H1 (cell line): ENCODE measurements at regions not wholly inside any gene's neighbourhood (a gene's known extent, or its start where the extent isn't known, plus 50 kb on each side); places are given as distances from the start of the nearest gene placed in this dataset.

Experiments
- CBX8 ChIP-seq: fragments of 300-800, 300-1000 bp; sonication (generic); IDR thresholded peaks from 2 replicates; pipeline ENCODE4 v1.7.1; 2016; ENCODE audit warnings: low read depth, low read length, borderline replicate concordance
- CEBPB ChIP-seq: IDR thresholded peaks from 2 replicates; pipeline ENCODE4 v1.6.1; 2012; ENCODE audit warnings: low read depth, low read length
- EP300 ChIP-seq, 2 experiments: IDR thresholded peaks; 1 replicate in 1 of 2; 2 replicates in 1 of 2; pipeline ENCODE4 v1.6.1; 2011 to 2012; ENCODE audit warnings: low read depth in 2 of 2, low read length in 2 of 2, mild to moderate bottlenecking in 2 of 2, borderline replicate concordance in 1 of 2, inconsistent platforms in 1 of 2, moderate library complexity in 1 of 2
- EZH2 ChIP-seq: fragments of 200-600 bp; sonication (generic); IDR thresholded peaks from 2 replicates; pipeline ENCODE4 v1.7.1; 2012; ENCODE audit warnings: low read depth, mild to moderate bottlenecking, moderate library complexity, low read length, inconsistent platforms; ENCODE audit not compliant: severe bottlenecking
- PHF8 ChIP-seq: fragments of 200-600 bp; sonication (generic); conservative IDR thresholded peaks from 2 replicates; pipeline ENCODE4 v1.7.1; 2012; ENCODE audit warnings: low read depth, mild to moderate bottlenecking, inconsistent platforms, low read length, moderate library complexity
- POLR2A ChIP-seq, 2 experiments: IDR thresholded peaks; 1 replicate in 1 of 2; 2 replicates in 1 of 2; pipeline ENCODE4 v1.6.1; 2011; ENCODE audit warnings: low read depth in 2 of 2, low read length in 2 of 2, mild to moderate bottlenecking in 2 of 2; ENCODE audit errors: control extremely low read depth in 1 of 2
- TF ChIP-seq, protein P1 (sequence below): fragments of 300-600 bp; sonication (generic); IDR thresholded peaks from 2 replicates; pipeline ENCODE4 v1.7.1; 2012; ENCODE audit warnings: low read length, moderate library complexity, mild to moderate bottlenecking, inconsistent platforms; ENCODE audit not compliant: insufficient replicate concordance
- TF ChIP-seq, protein P2 (sequence below), 3 experiments: IDR thresholded peaks; 1 replicate in 2 of 3; 2 replicates in 1 of 3; pipeline versions ENCODE4 v1.5.1 to v1.6.1; 2011; ENCODE audit warnings: low read length in 3 of 3, mild to moderate bottlenecking in 3 of 3, inconsistent platforms in 2 of 3, low read depth in 1 of 3, moderate library complexity in 1 of 3; ENCODE audit not compliant: insufficient read depth in 1 of 3; ENCODE audit errors: control extremely low read depth in 1 of 3

GRCh38 chr3:106093616-106094015 is 224.8 kb upstream of the CBLB start (continued):
- TF ChIP-seq, protein P1, sequence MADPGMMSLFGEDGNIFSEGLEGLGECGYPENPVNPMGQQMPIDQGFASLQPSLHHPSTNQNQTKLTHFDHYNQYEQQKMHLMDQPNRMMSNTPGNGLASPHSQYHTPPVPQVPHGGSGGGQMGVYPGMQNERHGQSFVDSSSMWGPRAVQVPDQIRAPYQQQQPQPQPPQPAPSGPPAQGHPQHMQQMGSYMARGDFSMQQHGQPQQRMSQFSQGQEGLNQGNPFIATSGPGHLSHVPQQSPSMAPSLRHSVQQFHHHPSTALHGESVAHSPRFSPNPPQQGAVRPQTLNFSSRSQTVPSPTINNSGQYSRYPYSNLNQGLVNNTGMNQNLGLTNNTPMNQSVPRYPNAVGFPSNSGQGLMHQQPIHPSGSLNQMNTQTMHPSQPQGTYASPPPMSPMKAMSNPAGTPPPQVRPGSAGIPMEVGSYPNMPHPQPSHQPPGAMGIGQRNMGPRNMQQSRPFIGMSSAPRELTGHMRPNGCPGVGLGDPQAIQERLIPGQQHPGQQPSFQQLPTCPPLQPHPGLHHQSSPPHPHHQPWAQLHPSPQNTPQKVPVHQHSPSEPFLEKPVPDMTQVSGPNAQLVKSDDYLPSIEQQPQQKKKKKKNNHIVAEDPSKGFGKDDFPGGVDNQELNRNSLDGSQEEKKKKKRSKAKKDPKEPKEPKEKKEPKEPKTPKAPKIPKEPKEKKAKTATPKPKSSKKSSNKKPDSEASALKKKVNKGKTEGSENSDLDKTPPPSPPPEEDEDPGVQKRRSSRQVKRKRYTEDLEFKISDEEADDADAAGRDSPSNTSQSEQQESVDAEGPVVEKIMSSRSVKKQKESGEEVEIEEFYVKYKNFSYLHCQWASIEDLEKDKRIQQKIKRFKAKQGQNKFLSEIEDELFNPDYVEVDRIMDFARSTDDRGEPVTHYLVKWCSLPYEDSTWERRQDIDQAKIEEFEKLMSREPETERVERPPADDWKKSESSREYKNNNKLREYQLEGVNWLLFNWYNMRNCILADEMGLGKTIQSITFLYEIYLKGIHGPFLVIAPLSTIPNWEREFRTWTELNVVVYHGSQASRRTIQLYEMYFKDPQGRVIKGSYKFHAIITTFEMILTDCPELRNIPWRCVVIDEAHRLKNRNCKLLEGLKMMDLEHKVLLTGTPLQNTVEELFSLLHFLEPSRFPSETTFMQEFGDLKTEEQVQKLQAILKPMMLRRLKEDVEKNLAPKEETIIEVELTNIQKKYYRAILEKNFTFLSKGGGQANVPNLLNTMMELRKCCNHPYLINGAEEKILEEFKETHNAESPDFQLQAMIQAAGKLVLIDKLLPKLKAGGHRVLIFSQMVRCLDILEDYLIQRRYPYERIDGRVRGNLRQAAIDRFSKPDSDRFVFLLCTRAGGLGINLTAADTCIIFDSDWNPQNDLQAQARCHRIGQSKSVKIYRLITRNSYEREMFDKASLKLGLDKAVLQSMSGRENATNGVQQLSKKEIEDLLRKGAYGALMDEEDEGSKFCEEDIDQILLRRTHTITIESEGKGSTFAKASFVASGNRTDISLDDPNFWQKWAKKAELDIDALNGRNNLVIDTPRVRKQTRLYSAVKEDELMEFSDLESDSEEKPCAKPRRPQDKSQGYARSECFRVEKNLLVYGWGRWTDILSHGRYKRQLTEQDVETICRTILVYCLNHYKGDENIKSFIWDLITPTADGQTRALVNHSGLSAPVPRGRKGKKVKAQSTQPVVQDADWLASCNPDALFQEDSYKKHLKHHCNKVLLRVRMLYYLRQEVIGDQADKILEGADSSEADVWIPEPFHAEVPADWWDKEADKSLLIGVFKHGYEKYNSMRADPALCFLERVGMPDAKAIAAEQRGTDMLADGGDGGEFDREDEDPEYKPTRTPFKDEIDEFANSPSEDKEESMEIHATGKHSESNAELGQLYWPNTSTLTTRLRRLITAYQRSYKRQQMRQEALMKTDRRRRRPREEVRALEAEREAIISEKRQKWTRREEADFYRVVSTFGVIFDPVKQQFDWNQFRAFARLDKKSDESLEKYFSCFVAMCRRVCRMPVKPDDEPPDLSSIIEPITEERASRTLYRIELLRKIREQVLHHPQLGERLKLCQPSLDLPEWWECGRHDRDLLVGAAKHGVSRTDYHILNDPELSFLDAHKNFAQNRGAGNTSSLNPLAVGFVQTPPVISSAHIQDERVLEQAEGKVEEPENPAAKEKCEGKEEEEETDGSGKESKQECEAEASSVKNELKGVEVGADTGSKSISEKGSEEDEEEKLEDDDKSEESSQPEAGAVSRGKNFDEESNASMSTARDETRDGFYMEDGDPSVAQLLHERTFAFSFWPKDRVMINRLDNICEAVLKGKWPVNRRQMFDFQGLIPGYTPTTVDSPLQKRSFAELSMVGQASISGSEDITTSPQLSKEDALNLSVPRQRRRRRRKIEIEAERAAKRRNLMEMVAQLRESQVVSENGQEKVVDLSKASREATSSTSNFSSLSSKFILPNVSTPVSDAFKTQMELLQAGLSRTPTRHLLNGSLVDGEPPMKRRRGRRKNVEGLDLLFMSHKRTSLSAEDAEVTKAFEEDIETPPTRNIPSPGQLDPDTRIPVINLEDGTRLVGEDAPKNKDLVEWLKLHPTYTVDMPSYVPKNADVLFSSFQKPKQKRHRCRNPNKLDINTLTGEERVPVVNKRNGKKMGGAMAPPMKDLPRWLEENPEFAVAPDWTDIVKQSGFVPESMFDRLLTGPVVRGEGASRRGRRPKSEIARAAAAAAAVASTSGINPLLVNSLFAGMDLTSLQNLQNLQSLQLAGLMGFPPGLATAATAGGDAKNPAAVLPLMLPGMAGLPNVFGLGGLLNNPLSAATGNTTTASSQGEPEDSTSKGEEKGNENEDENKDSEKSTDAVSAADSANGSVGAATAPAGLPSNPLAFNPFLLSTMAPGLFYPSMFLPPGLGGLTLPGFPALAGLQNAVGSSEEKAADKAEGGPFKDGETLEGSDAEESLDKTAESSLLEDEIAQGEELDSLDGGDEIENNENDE = no peak
- TF ChIP-seq, protein P2, sequence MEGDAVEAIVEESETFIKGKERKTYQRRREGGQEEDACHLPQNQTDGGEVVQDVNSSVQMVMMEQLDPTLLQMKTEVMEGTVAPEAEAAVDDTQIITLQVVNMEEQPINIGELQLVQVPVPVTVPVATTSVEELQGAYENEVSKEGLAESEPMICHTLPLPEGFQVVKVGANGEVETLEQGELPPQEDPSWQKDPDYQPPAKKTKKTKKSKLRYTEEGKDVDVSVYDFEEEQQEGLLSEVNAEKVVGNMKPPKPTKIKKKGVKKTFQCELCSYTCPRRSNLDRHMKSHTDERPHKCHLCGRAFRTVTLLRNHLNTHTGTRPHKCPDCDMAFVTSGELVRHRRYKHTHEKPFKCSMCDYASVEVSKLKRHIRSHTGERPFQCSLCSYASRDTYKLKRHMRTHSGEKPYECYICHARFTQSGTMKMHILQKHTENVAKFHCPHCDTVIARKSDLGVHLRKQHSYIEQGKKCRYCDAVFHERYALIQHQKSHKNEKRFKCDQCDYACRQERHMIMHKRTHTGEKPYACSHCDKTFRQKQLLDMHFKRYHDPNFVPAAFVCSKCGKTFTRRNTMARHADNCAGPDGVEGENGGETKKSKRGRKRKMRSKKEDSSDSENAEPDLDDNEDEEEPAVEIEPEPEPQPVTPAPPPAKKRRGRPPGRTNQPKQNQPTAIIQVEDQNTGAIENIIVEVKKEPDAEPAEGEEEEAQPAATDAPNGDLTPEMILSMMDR (IDR thresholded peaks at IDR 0.05; ENCODE audit: control extremely low read depth in 1 of 3, insufficient read depth in 1 of 3, low read depth in 1 of 3, low read length in 3 of 3) = no peak
- TF ChIP-seq CBX8 = no peak
- no peak for TF ChIP-seq PHF8
- no peak for TF ChIP-seq CEBPB
- no peak for TF ChIP-seq EP300 (IDR thresholded peaks at IDR 0.05; ENCODE audit: borderline replicate concordance in 1 of 2, low read depth in 2 of 2, low read length in 2 of 2)
- no peak for TF ChIP-seq POLR2A (IDR thresholded peaks at IDR 0.05; ENCODE audit: control extremely low read depth in 1 of 2, low read depth in 2 of 2, low read length in 2 of 2)
- no peak for TF ChIP-seq EZH2
